Loucy (cell line): ENCODE measurements at regions not wholly inside any gene's neighbourhood (a gene's known extent, or its start where the extent isn't known, plus 50 kb on each side); places are given as distances from the start of the nearest gene placed in this dataset.

Experiments used
- CTCF ChIP-seq: fragments of 200-600 bp; sonication (generic); conservative IDR thresholded peaks from 2 replicates; pipeline ENCODE4 v1.5.1; 2014; ENCODE audit warnings: mild to moderate bottlenecking, antibody characterized with exemption, low read length
- EZH2phosphoT487 ChIP-seq: fragments of 200-600 bp; IDR thresholded peaks from 2 replicates; pipeline ENCODE4 v1.6.1; 2018; ENCODE audit warnings: antibody characterized with exemption, mild to moderate bottlenecking, moderate library complexity, borderline replicate concordance

- TF ChIP-seq CTCF (no peak), EZH2phosphoT487 (no peak)
These were observed 580.4 kb downstream of the VGLL3 start for GRCh38 chr3:86410587-86410986.
